ENCODE measurements at regions not wholly inside any gene's neighbourhood (a gene's known extent, or its start where the extent isn't known, plus 50 kb on each side); places are given as distances from the start of the nearest gene placed in this dataset.

GRCh38 chr4:159902648-159903047 lies 799.8 kb downstream of the RAPGEF2 start:
- H3K4me3 ChIP-seq: no peak overlapping the region
- in situ Hi-C loops (cut with MboI) (no loop called here), intact Hi-C loops (cut with micrococcal nuclease; ENCODE audit: unreplicated experiment) (no loop called here)
- no peaks in the 10 kb centered on the region for H3K4me1 ChIP-seq (ENCODE audit: control insufficient read depth, insufficient read depth, low read length)
- SMC1A ChIA-PET (ENCODE audit: uncharacterized antibody, unreplicated experiment): no interaction called here
- no TSS peak for BruUV-seq (replicated peaks)
- H3K36me3 ChIP-seq (ENCODE audit: control insufficient read depth in 2 of 2, insufficient read depth in 2 of 2, low read length in 1 of 2): no peaks in the 10 kb centered on the region
- no peaks in the 10 kb centered on the region for H4K20me1 ChIP-seq (ENCODE audit: control insufficient read depth, insufficient read depth)
- no peak for FAIRE-seq
- H3K4me2 ChIP-seq (ENCODE audit: control insufficient read depth, insufficient read depth): no peak overlapping the region
- H3K9me3 ChIP-seq (replicated peaks; ENCODE audit: control insufficient read depth, insufficient read depth, low read length): no peaks in the 10 kb centered on the region
- POLR2A ChIA-PET: no interaction called here
- TF ChIP-seq MEF2B (IDR thresholded peaks at IDR 0.05; ENCODE audit: partially characterized antibody, poor library complexity, severe bottlenecking) (no peak), BMI1 (IDR thresholded peaks at IDR 0.05; ENCODE audit: borderline replicate concordance) (no peak), ASH2L (IDR thresholded peaks at IDR 0.05; ENCODE audit: borderline replicate concordance, low read depth) (no peak), BCL11A (IDR thresholded peaks at IDR 0.05; ENCODE audit: low read depth, low read length) (no peak), MXI1 (IDR thresholded peaks at IDR 0.05; ENCODE audit: low read depth, low read length) (no peak), CBFB (IDR thresholded peaks at IDR 0.05; ENCODE audit: low read depth) (no peak), EZH2 (IDR thresholded peaks at IDR 0.05; ENCODE audit: borderline replicate concordance, control insufficient read depth, low read depth, low read length) (no peak), SRF (IDR thresholded peaks at IDR 0.05; ENCODE audit: low read depth in 2 of 2, low read length in 2 of 2) (no peak), CHD4 (IDR thresholded peaks at IDR 0.05) (no peak), HDGF (IDR thresholded peaks at IDR 0.05) (no peak), STAT1 (conservative IDR thresholded peaks at IDR 0.05) (no peak), PKNOX1 (IDR thresholded peaks at IDR 0.05) (no peak), KDM1A (IDR thresholded peaks at IDR 0.05; ENCODE audit: borderline replicate concordance) (no peak), FOXK2 (IDR thresholded peaks at IDR 0.05) (no peak), POLR2AphosphoS5 (IDR thresholded peaks at IDR 0.05; ENCODE audit: low read length) (no peak)
- RAD21 ChIA-PET (ENCODE audit: unreplicated experiment): no interaction called here
- CTCF ChIA-PET: no interaction called here
- H2AFZ ChIP-seq (ENCODE audit: control insufficient read depth, low read depth, low read length): no peak overlapping the region
- H3K9ac ChIP-seq (ENCODE audit: control insufficient read depth, insufficient read depth, low read length): no peak overlapping the region
- H3K27me3 ChIP-seq (replicated peaks in 1 of 2; ENCODE audit: control insufficient read depth in 2 of 2, insufficient read depth in 2 of 2, low read length in 1 of 2): no peaks in the 10 kb centered on the region
- ATAC-seq: no peak
- 0% methylated on average over 1 of the region's 1 CpG for WGBS (ENCODE audit: insufficient coverage, insufficient replicate concordance, low lambda C conversion rate, missing lambda C conversion rate)
- no peak for DNase-seq (ENCODE audit: low read depth, low spot score)
- H3K79me2 ChIP-seq (ENCODE audit: control insufficient read depth, insufficient read depth, low read length): no peaks in the 10 kb centered on the region
- H3K27ac ChIP-seq (ENCODE audit: control insufficient read depth, insufficient read depth): no peak overlapping the region
